ENCODE measurements at regions not wholly inside any gene's neighbourhood (a gene's known extent, or its start where the extent isn't known, plus 50 kb on each side); places are given as distances from the start of the nearest gene placed in this dataset.

- DNase-seq (ENCODE audit: low spot score) = no peak
Measured at GRCh38 chr1:94644352-94644751, 102.8 kb upstream of the F3 start.

DNA sequence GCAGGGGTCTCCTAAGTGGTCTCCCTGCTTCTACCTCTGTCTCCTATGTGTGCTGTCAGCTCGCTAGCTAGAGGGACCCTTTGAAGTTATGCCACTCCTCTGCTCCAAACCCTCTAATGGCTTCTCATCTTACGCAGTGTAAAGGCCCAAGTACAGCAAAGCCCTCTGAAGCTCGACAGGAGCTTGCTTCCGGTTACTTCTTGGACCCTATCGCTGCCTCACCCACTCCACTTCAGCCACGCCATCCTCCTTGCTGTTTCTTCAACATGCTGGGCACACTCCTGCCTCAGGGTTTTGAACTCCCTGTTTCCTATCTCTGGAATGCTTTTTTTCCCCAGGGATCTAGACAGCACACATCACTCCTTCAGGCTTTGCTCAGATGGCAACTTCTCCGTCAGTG is 102.3 kb upstream of the F3 start:
- DNase-seq (ENCODE audit: low spot score) = no peak

GRCh38 chr1:94642617-94643321 is 101.2 kb upstream of the F3 start:
- no peak for DNase-seq (ENCODE audit: low spot score)

- peak; percentile 38 for DNase-seq (ENCODE audit: low spot score)
Measured at GRCh38 chr1:94641990-94642389, 100.4 kb upstream of the F3 start.

- no peak for DNase-seq (ENCODE audit: low spot score)
Measured at GRCh38 chr1:94640125-94640524, 98.6 kb upstream of the F3 start.

- DNase-seq (ENCODE audit: low spot score) = no peak
Measured at GRCh38 chr1:94637121-94637520, 95.6 kb upstream of the F3 start.

DNA sequence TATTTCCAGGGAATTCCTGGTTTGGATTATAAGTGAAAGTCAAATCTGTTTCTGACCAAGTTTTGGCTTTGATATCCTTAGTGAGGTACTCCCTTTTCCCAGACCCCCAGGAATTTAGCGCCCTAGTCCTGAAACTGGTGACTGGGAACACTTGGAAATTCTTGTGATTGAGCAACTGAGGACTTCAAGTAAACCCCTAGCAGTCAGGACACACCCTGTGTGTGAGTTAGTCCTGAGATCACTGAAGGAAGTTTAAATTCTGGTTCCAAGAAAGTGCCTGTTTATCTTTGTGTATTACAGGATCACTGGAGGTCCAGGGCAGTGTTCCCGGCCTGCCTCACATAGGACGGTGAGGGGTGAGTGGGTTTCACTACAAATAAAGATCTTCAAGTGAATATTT is 95.1 kb upstream of the F3 start:
- no peak for DNase-seq (ENCODE audit: low spot score)

- DNase-seq (ENCODE audit: low spot score) = no peak
Measured at GRCh38 chr1:94636100-94636499, 94.5 kb upstream of the F3 start.

DNA sequence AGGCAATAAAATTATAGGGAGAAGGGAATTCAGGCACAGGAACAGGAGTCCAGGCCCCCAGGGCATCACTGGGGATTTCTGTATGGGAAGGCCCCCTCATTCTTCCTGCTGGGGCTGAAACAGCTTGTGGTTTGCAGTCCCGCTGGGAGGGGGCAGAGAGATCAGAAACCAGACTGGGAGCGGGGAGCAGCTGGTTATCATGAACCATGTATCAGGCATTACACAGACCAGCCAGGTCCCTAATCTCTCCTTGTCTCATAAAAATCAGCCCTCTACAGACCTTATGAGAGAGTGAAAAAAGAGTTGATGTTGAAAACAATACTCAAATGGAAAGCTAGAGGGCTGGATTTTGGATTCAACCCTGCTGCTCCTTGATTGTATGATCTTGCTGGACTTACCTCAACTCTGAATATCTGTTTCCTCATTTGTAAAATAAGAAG is 93.4 kb upstream of the F3 start:
- DNase-seq (ENCODE audit: low spot score) = no peak

- DNase-seq (ENCODE audit: low spot score) = no peak
Measured at GRCh38 chr1:94633051-94633450, 91.5 kb upstream of the F3 start.

GRCh38 chr1:94629259-94630181 is 88.0 kb upstream of the F3 start:
- DNase-seq (ENCODE audit: low spot score) = no peak

GRCh38 chr1:94628499-94628843 is 86.9 kb upstream of the F3 start:
- DNase-seq (ENCODE audit: low spot score) = no peak

GRCh38 chr1:94627771-94628498 is 86.4 kb upstream of the F3 start:
- no peak for DNase-seq (ENCODE audit: low spot score)

- DNase-seq (ENCODE audit: low spot score) = no peak
Measured at GRCh38 chr1:94624203-94624602, 82.6 kb upstream of the F3 start.

GRCh38 chr1:94623560-94624148 is 82.1 kb upstream of the F3 start:
- no peak for DNase-seq (ENCODE audit: low spot score)

DNA sequence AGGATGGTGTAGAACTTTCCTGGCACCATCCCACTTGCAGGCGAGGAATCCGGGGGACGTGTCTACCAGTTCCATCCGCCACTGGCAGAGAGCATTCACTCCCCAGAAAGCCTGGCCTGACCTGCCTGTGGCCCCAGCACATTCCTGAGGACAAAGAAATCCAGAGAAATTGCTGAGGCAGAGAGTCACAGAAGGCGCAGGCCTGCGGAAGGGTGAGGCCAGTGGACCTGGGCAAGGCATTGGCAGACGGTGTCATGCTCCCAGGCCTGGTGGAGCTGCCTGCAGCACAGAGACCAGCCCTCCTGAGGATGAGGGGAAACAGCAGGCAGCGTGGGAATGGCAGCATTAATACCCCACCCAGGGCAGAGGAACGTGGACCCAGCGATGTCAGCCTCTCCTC is 81.2 kb upstream of the F3 start:
- peak; percentile 58 for DNase-seq (ENCODE audit: low spot score)

DNA sequence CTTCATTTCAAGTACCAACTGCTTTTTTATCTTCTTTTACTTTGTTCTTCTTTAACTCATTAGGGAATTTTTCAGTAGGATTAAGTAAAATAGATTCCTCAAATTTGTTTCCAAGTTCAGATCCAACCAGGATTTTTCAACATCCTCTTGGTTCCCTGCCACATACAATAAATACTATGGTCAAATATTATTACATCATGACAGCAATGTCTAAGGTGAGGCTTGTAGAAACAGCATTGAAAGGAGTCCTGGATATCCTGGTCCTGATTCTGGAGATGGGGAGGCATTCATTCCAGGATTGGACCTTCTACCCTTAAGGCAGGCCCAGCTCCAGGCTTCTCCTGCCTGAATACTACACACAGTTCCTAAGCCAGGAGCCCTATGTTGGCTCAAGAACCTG is 80.2 kb upstream of the F3 start:
- no peak for DNase-seq (ENCODE audit: low spot score)

GRCh38 chr1:94621395-94621794 is 79.8 kb upstream of the F3 start:
- peak; percentile 60 for DNase-seq (ENCODE audit: low spot score)

- DNase-seq (ENCODE audit: low spot score) = no peak
Measured at GRCh38 chr1:94620345-94621031, 78.9 kb upstream of the F3 start.

DNA sequence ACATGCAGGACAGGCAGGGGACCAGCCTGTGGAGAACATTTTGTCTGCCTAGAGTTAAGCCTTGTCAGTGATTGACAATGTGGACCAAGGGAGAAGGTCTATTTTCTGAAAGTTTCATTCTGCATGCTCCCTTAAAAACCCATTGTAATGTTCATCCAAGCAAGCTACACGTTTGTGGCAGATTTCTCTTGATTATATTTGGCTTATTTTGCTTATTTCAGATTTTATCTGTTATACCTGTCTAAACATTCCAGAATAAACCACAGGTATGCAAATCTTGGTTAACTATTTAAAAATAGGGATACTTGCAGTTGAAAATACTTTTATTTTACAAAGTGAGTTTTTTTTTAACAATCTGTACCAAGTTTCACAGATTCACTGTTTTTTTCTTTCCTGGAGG is 78.2 kb upstream of the F3 start:
- no peak for DNase-seq (ENCODE audit: low spot score)

DNA sequence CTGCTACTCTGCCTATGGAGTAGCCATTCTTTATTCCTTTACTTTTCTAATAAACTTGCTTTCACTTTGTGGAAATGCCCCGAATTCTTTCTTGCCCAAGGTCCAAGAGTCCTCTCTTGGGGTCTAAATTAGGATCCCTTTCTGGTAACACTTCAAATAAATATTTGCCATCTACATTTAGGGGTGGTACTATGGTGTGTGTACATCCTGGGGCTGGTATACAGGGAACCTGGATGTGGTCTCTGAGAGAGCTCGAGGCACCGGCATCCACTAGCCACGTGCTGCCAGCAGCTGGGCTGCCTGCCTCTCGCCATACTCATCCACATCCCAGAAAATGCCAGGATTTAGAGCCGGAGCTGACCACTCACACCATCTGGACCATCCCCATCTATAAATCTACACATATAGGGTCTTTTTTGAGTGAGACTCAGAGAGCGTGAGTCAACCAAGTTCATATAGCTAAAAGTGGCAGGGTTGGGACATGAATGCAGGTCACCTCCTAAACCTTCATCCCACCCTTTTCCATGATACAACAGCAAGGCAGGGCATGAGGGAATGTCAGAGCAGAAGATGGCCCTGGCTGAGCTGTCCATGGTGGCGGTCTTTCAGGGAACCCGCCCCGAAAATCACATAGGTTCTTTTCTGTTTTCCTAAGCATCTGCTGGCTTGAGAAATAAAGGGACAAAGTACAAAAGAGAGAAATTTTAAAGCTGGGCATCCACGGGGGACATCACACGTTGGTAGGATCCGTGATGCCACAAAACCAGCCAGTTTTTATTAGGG is 76.6 kb upstream of the F3 start:
- DNase-seq (ENCODE audit: low spot score) = no peak
